ENCODE measurements at regions not wholly inside any gene's neighbourhood (a gene's known extent, or its start where the extent isn't known, plus 50 kb on each side); places are given as distances from the start of the nearest gene placed in this dataset.

DNA sequence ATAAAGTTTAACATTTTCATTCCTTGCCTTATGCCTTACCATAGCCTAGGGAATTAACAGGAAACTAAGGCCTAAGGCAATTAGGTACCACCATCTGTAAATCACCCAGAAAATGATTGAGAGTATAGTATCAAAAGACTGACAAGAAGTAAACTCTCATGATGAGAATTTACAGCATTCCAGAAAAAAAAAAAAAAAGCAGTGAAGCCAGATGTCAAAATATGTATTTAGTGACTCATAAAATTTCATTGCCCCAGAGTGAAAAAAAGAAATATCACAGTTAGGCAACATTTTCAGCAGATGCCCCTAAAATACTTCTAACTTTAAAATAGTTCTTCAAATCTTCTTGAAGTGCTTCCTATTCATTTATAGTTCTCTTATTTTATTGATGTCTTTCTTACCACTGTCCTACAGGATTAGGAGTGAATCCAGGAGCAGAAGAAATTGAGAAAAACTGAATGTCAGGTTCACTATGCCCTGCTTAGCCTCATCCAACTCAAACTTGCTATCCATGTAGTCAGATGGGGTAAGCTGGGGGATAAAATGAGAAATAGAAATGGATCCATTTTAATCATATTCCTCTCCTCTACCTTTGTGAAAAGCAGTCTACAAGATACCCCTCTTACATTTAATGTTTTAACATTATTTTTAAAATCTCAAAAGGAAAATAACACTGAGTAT is 57.3 kb upstream of the TANK start:
- H3K4me3 ChIP-seq (ENCODE audit: low read length in 3 of 3), result no peak overlapping the region
- no peak overlapping the region for H3K27ac ChIP-seq (ENCODE audit: low read depth in 2 of 2, low read length in 2 of 2)
- no peaks in the 10 kb centered on the region for H3K4me1 ChIP-seq (ENCODE audit: control insufficient read depth in 2 of 3, insufficient read depth in 2 of 3, low read depth in 1 of 3, low read length in 3 of 3)
- H3K36me3 ChIP-seq (ENCODE audit: control insufficient read depth in 2 of 3, insufficient read depth in 3 of 3, low read length in 3 of 3), result no peaks in the 10 kb centered on the region
- no peak overlapping the region for H3K9ac ChIP-seq (ENCODE audit: low read length in 3 of 3)
- intact Hi-C loops (cut with DNase I), result no loop called here
- TF ChIP-seq, protein P1, sequence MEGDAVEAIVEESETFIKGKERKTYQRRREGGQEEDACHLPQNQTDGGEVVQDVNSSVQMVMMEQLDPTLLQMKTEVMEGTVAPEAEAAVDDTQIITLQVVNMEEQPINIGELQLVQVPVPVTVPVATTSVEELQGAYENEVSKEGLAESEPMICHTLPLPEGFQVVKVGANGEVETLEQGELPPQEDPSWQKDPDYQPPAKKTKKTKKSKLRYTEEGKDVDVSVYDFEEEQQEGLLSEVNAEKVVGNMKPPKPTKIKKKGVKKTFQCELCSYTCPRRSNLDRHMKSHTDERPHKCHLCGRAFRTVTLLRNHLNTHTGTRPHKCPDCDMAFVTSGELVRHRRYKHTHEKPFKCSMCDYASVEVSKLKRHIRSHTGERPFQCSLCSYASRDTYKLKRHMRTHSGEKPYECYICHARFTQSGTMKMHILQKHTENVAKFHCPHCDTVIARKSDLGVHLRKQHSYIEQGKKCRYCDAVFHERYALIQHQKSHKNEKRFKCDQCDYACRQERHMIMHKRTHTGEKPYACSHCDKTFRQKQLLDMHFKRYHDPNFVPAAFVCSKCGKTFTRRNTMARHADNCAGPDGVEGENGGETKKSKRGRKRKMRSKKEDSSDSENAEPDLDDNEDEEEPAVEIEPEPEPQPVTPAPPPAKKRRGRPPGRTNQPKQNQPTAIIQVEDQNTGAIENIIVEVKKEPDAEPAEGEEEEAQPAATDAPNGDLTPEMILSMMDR (IDR thresholded peaks at IDR 0.05; ENCODE audit: borderline replicate concordance, extremely low read depth, insufficient read depth), result no peak
- no peak for FAIRE-seq
- H3K27me3 ChIP-seq (ENCODE audit: control insufficient read depth, insufficient read depth, low read length), result no peaks in the 10 kb centered on the region
- H3K9me3 ChIP-seq (ENCODE audit: control insufficient read depth in 2 of 3, insufficient read depth in 1 of 3, low read length in 3 of 3), result no peaks in the 10 kb centered on the region
- DNase-seq, result no peak

DNA sequence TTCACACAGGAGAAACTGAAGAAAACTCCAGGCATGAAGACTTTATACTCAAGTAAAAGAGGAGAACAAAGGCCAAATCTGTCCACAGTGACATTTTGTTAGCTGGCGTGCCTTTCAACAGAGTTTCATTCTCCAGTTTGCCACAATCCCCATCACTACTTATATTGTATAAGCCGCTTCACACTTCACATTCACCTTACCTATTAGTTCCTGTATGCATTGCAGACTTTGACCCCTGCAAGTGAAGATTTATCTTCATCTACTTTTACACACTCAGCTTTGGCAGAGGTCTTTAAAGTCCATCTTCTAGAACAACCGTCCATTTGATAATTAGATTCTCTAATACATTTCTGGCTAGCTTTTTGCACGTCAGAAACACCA is 56.8 kb upstream of the TANK start:
- no peaks in the 10 kb centered on the region for H3K36me3 ChIP-seq (ENCODE audit: control insufficient read depth in 2 of 3, insufficient read depth in 3 of 3, low read length in 3 of 3)
- DNase-seq, result no peak
- TF ChIP-seq, protein P1 (IDR thresholded peaks at IDR 0.05; ENCODE audit: borderline replicate concordance, extremely low read depth, insufficient read depth), result no peak
- FAIRE-seq, result no peak
- H3K9ac ChIP-seq (ENCODE audit: low read length in 3 of 3), result no peak overlapping the region
- intact Hi-C loops (cut with DNase I), result no loop called here
- no peak overlapping the region for H3K27ac ChIP-seq (ENCODE audit: low read depth in 2 of 2, low read length in 2 of 2)
- H3K4me3 ChIP-seq (ENCODE audit: low read length in 3 of 3), result no peak overlapping the region
- no peaks in the 10 kb centered on the region for H3K9me3 ChIP-seq (ENCODE audit: control insufficient read depth in 2 of 3, insufficient read depth in 1 of 3, low read length in 3 of 3)
- no peaks in the 10 kb centered on the region for H3K27me3 ChIP-seq (ENCODE audit: control insufficient read depth, insufficient read depth, low read length)
- no peaks in the 10 kb centered on the region for H3K4me1 ChIP-seq (ENCODE audit: control insufficient read depth in 2 of 3, insufficient read depth in 2 of 3, low read depth in 1 of 3, low read length in 3 of 3)

DNA sequence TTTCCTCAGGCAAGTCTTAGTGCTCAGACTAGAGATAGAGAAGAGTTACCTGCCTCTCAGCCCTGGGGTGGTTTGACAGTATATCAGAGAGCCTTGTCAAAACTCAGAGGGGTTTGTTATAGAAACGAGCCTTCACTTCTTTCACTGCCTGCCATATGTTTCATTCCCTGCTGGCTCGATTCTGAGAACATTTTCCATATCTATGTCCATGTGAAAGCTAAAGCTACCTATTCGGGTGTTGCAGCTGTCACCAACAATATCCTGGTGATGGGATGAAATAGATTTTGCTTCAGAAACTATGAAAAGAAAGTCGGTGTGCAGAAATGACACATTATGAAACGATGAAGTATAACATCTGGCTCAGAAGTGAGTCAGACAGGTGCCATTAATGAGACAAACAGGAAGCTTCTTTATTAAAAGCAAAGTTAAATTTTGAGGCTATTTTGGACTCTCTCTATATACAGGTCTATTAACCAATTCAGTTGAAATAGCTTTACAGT is 56.1 kb upstream of the TANK start:
- intact Hi-C loops (cut with DNase I), result no loop called here
- no peak for FAIRE-seq
- DNase-seq, result no peak
- H3K27ac ChIP-seq (ENCODE audit: low read depth in 2 of 2, low read length in 2 of 2), result no peak overlapping the region
- H3K9me3 ChIP-seq (ENCODE audit: control insufficient read depth in 2 of 3, insufficient read depth in 1 of 3, low read length in 3 of 3), result no peaks in the 10 kb centered on the region
- no peak overlapping the region for H3K9ac ChIP-seq (ENCODE audit: low read length in 3 of 3)
- no peak overlapping the region for H3K4me3 ChIP-seq (ENCODE audit: low read length in 3 of 3)
- TF ChIP-seq, protein P1 (IDR thresholded peaks at IDR 0.05; ENCODE audit: borderline replicate concordance, extremely low read depth, insufficient read depth), result no peak
- no peaks in the 10 kb centered on the region for H3K4me1 ChIP-seq (ENCODE audit: control insufficient read depth in 2 of 3, insufficient read depth in 2 of 3, low read depth in 1 of 3, low read length in 3 of 3)
- H3K36me3 ChIP-seq (ENCODE audit: control insufficient read depth in 2 of 3, insufficient read depth in 3 of 3, low read length in 3 of 3), result no peaks in the 10 kb centered on the region
- H3K27me3 ChIP-seq (ENCODE audit: control insufficient read depth, insufficient read depth, low read length), result no peaks in the 10 kb centered on the region

DNA sequence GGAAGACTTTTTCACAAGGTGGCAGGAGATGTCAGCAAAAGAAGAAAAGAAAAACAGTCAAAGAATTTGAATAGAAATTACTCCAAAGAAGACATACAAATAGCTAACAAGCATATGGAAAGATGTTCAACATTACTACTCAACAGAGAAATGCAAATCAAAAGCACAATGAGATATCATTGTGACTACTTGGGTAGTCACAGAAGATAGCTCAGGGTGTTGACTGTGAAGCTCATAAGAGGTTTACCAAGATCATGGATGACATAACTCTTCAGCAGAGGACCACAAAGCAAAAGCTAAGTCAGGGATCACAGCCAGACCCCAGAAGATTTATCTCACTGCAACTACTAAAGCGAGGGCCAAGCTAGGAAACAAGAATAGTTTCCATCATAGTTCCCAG is 53.0 kb upstream of the TANK start:
- no peak for FAIRE-seq
- Histone ChIP-seq H3K4me1 (ENCODE audit: control insufficient read depth in 2 of 3, insufficient read depth in 2 of 3, low read depth in 1 of 3, low read length in 3 of 3) (no peaks in the 10 kb centered on the region), H3K4me3 (ENCODE audit: low read length in 3 of 3) (no peak overlapping the region), H3K9ac (ENCODE audit: low read length in 3 of 3) (no peak overlapping the region), H3K9me3 (ENCODE audit: control insufficient read depth in 2 of 3, insufficient read depth in 1 of 3, low read length in 3 of 3) (no peaks in the 10 kb centered on the region), H3K36me3 (ENCODE audit: control insufficient read depth in 2 of 3, insufficient read depth in 3 of 3, low read length in 3 of 3) (no peaks in the 10 kb centered on the region), H3K27ac (ENCODE audit: low read depth in 2 of 2, low read length in 2 of 2) (no peak overlapping the region), H3K27me3 (ENCODE audit: control insufficient read depth, insufficient read depth, low read length) (no peaks in the 10 kb centered on the region)
- TF ChIP-seq, protein P1 (IDR thresholded peaks at IDR 0.05; ENCODE audit: borderline replicate concordance, extremely low read depth, insufficient read depth), result no peak
- intact Hi-C loops (cut with DNase I), result no loop called here
- DNase-seq, result no peak
